ENCODE measurements at regions not wholly inside any gene's neighbourhood (a gene's known extent, or its start where the extent isn't known, plus 50 kb on each side); places are given as distances from the start of the nearest gene placed in this dataset.

DNA sequence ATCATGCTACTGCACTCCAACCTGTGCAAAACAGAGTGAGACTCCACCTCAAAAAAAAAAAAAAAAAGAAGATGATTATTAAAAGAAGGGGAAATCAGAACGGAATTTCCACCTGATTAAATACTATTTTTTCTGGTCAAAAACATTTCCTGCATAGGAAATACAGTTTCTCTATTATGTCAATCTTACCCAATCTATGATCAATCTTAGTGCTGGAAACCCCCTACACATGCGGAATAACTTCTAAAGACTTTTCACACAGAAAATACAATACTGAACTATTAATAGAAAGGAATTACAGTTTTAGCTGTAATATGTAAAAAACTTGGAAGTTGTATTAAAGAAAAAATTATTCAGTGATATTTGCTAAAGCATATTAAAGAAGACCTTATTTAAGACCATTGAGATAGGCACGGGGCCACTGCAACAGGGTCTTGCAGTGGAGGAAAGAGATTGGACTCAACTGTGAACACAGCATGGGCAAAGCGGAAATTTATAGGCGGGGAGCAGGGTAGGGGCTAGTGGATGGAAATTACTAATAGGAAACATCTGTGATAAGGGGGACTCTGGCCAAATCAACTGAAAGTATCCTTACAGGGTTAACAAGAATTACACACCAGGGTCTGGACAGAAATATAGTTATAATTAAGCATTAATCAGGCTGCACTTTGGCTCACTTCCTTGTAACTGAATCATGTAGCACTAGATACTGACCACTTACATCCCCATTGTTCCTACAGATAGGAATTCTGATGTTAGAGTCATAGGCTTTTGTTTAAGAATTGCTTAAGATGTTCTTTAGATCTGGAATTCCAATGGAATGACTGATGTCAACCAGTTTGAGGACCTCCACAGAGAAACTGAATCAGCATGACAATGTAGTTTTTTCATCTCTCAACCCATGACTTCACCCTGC is 411.5 kb upstream of the DDI1 start:
- TF ChIP-seq, protein P1, sequence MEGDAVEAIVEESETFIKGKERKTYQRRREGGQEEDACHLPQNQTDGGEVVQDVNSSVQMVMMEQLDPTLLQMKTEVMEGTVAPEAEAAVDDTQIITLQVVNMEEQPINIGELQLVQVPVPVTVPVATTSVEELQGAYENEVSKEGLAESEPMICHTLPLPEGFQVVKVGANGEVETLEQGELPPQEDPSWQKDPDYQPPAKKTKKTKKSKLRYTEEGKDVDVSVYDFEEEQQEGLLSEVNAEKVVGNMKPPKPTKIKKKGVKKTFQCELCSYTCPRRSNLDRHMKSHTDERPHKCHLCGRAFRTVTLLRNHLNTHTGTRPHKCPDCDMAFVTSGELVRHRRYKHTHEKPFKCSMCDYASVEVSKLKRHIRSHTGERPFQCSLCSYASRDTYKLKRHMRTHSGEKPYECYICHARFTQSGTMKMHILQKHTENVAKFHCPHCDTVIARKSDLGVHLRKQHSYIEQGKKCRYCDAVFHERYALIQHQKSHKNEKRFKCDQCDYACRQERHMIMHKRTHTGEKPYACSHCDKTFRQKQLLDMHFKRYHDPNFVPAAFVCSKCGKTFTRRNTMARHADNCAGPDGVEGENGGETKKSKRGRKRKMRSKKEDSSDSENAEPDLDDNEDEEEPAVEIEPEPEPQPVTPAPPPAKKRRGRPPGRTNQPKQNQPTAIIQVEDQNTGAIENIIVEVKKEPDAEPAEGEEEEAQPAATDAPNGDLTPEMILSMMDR (IDR thresholded peaks at IDR 0.05), result no peak
- TF ChIP-seq POLR2AphosphoS5 (IDR thresholded peaks at IDR 0.05; ENCODE audit: low read depth, low read length), result no peak
